ENCODE measurements at regions not wholly inside any gene's neighbourhood (a gene's known extent, or its start where the extent isn't known, plus 50 kb on each side); places are given as distances from the start of the nearest gene placed in this dataset.

DNA sequence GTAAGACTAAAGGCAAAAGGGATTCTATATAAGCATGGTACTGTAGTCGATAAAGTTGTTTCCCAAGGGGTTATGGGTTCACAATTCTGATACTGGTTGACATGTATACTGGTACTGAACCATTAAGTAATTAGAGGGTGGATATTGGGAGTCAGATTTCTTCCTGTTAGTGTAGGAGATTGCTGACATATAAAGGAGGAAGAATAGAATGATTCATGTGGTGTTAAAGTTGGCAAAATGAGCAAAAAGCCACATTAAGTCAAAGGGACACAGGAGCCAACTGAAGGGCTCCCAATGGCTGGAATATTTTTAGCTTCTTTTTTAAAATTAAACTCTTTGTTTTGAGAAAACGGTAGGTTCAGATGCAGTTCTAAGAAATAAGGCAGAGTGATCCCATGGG, 126.3 kb upstream of the PRNP start:
- H2AFZ ChIP-seq (ENCODE audit: low read length) = no peak overlapping the region
- H3K27ac ChIP-seq (ENCODE audit: low read depth, low read length, poor library complexity, severe bottlenecking) = no peak overlapping the region
- no peaks in the 10 kb centered on the region for H3K4me1 ChIP-seq (ENCODE audit: insufficient read depth, low read length, severe bottlenecking)
- no peaks in the 10 kb centered on the region for H3K27me3 ChIP-seq (ENCODE audit: insufficient read depth, low read length)
- no peak overlapping the region for H3K9ac ChIP-seq (ENCODE audit: low read length)
- no peaks in the 10 kb centered on the region for H3F3A ChIP-seq (ENCODE audit: insufficient read depth, low read length)
- no peaks in the 10 kb centered on the region for H3K9me3 ChIP-seq (ENCODE audit: low read length)
- no peaks in the 10 kb centered on the region for H3K9me2 ChIP-seq (ENCODE audit: low read depth, low read length)
- H3K36me3 ChIP-seq (ENCODE audit: insufficient read depth, low read length) = no peaks in the 10 kb centered on the region
- no peak overlapping the region for H3K4me2 ChIP-seq (ENCODE audit: low read length)
- TF ChIP-seq CTCF (IDR thresholded peaks at IDR 0.05; ENCODE audit: low read length) = no peak
- TF ChIP-seq EZH2 (IDR thresholded peaks at IDR 0.05; ENCODE audit: borderline replicate concordance, low read length) = no peak
- no peaks in the 10 kb centered on the region for H4K20me1 ChIP-seq (ENCODE audit: insufficient read depth, low read length)
- H3K79me2 ChIP-seq (ENCODE audit: insufficient read depth, low read length) = no peaks in the 10 kb centered on the region
- H3K4me3 ChIP-seq (ENCODE audit: low read depth, low read length, poor library complexity, severe bottlenecking) = no peak overlapping the region

GRCh38 chr20:4559106-4559505, 127.2 kb upstream of the PRNP start:
- Histone ChIP-seq H3K9me2 (ENCODE audit: low read depth, low read length) (no peaks in the 10 kb centered on the region), H2AFZ (ENCODE audit: low read length) (no peak overlapping the region), H3K9me3 (ENCODE audit: low read length) (no peaks in the 10 kb centered on the region), H3K4me2 (ENCODE audit: low read length) (no peak overlapping the region), H3K79me2 (ENCODE audit: insufficient read depth, low read length) (no peaks in the 10 kb centered on the region), H3K27ac (ENCODE audit: low read depth, low read length, poor library complexity, severe bottlenecking) (no peak overlapping the region), H3K27me3 (ENCODE audit: insufficient read depth, low read length) (no peaks in the 10 kb centered on the region), H3K4me1 (ENCODE audit: insufficient read depth, low read length, severe bottlenecking) (no peaks in the 10 kb centered on the region), H3F3A (ENCODE audit: insufficient read depth, low read length) (no peaks in the 10 kb centered on the region), H3K4me3 (ENCODE audit: low read depth, low read length, poor library complexity, severe bottlenecking) (no peak overlapping the region), H4K20me1 (ENCODE audit: insufficient read depth, low read length) (no peaks in the 10 kb centered on the region), H3K36me3 (ENCODE audit: insufficient read depth, low read length) (no peaks in the 10 kb centered on the region), H3K9ac (ENCODE audit: low read length) (no peak overlapping the region)
- TF ChIP-seq EZH2 (IDR thresholded peaks at IDR 0.05; ENCODE audit: borderline replicate concordance, low read length) = no peak
- TF ChIP-seq CTCF (IDR thresholded peaks at IDR 0.05; ENCODE audit: low read length) = no peak

DNA sequence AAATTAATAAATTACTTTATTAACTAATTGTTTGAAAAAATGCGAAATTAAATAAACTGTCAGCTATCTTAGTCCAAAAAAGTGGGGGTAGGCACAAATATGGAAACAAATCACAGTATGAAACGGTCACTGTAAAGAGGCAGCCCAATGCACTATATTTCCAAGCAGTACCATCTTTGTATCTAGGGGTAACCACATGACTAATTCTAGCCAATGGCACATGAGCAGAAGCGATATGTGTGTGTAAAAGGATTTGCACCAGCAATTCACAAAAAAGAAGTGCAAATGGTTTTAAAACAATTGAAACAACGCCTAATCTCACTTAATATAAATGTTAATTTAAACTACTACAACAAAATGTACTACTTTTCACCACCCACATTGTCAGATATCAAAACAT, 129.5 kb upstream of the PRNP start:
- H3K36me3 ChIP-seq (ENCODE audit: insufficient read depth, low read length) = no peaks in the 10 kb centered on the region
- no peaks in the 10 kb centered on the region for H3K79me2 ChIP-seq (ENCODE audit: insufficient read depth, low read length)
- no peak overlapping the region for H3K4me2 ChIP-seq (ENCODE audit: low read length)
- H3K27ac ChIP-seq (ENCODE audit: low read depth, low read length, poor library complexity, severe bottlenecking) = no peak overlapping the region
- H4K20me1 ChIP-seq (ENCODE audit: insufficient read depth, low read length) = no peaks in the 10 kb centered on the region
- H3K4me3 ChIP-seq (ENCODE audit: low read depth, low read length, poor library complexity, severe bottlenecking) = no peak overlapping the region
- H3K9ac ChIP-seq (ENCODE audit: low read length) = no peak overlapping the region
- H3K27me3 ChIP-seq (ENCODE audit: insufficient read depth, low read length) = no peaks in the 10 kb centered on the region
- H3K9me2 ChIP-seq (ENCODE audit: low read depth, low read length) = no peaks in the 10 kb centered on the region
- H2AFZ ChIP-seq (ENCODE audit: low read length) = no peak overlapping the region
- H3K9me3 ChIP-seq (ENCODE audit: low read length) = no peaks in the 10 kb centered on the region
- no peaks in the 10 kb centered on the region for H3K4me1 ChIP-seq (ENCODE audit: insufficient read depth, low read length, severe bottlenecking)
- no peak for TF ChIP-seq EZH2 (IDR thresholded peaks at IDR 0.05; ENCODE audit: borderline replicate concordance, low read length)
- TF ChIP-seq CTCF (IDR thresholded peaks at IDR 0.05; ENCODE audit: low read length) = no peak
- no peaks in the 10 kb centered on the region for H3F3A ChIP-seq (ENCODE audit: insufficient read depth, low read length)
